Skeletal muscle cell (primary cell): ENCODE measurements at regions not wholly inside any gene's neighbourhood (a gene's known extent, or its start where the extent isn't known, plus 50 kb on each side); places are given as distances from the start of the nearest gene placed in this dataset.
A peak's percentile ranks its signal among the peaks of the same experiment; 100 is the strongest.

Experiments used
- DNase-seq: peaks from one replicate; pipeline ENCODE4 v3.0.0-alpha.2; 2010; ENCODE audit warnings: low read depth
- H3K4me3 ChIP-seq: 2 replicates; pipeline ENCODE4 v1.5.1; 2011; ENCODE audit warnings: low read depth, mild to moderate bottlenecking, control low read depth, low read length, moderate library complexity

DNA sequence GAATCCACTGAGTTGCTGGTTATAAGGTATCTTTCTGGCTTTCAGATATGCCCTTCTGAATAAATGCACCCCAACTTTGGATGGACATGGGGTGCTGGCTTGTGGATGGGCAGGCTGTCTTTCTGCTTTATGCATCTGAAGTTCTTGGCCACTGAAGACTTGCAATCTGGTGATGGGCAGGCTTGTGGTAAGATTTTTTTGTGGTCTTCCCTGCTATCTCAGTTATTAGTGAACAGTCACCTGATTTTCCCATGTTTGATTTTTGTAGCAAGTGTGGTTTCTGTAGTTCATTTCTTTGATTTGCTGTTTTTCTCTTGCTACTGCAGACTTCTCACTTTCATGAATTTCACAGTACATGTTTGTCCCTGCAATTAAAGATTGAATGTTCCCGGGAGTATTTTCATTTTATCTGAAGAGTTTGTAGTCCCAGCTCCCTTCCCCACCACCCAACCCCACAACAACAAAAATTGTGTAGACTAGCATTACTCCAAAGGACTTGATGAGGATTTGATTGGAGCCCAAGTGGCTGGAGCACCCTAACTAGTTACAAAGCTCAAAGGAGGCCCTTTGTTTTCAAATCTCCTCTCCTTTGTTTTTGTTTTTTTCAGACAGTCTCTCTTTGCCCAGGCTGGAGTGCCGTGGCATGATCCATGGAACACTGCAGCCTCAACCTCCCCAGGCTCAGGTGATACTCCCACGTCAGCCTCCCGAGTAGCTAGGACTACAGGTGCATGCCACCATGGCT, 63.6 kb upstream of the MGAT5 start:
- H3K4me3 ChIP-seq = no peak overlapping the region
- DNase-seq = no peak

DNA sequence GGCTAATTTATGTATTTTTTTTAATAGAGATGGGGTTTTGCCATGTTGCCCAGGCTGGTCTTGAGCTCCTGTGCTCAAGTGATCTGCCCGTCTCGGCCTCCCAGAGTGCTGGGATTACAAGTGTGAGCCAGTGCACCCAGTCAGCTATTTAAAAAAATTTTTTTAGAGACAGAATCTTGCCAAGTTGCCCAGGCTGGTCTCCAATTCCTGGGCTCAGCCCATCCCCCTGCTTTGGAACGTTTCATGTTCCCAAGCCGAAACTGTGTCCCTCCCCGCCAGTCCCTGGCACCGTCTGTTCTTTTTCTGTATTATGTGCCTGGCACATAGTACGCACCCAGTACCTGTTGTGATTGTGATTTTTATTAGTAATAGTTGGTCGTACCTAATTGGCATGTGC, 63.1 kb upstream of the MGAT5 start:
- H3K4me3 ChIP-seq = no peak overlapping the region
- DNase-seq = no peak

DNA sequence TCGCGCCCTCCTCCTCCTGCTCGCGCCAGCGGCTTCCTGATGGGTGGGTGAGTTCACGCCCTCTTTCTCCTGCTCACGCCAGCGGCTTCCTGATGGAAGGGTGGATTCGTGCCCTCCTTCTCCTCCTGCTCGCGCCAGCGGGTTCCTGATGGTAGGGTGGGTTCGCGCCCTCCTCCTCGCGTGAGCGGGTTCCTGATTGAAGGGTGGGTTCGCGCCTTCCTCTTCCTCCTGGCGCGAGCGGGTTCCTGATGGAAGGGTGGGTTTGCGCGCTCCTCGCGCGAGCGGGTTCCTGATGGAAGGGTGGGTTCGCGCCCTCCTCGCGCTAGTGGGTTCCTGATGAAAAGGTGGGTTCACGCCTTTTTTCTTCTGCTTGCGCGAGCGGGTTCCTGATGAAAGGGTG, 62.0 kb upstream of the MGAT5 start:
- no peak for DNase-seq
- H3K4me3 ChIP-seq = no peak overlapping the region

DNA sequence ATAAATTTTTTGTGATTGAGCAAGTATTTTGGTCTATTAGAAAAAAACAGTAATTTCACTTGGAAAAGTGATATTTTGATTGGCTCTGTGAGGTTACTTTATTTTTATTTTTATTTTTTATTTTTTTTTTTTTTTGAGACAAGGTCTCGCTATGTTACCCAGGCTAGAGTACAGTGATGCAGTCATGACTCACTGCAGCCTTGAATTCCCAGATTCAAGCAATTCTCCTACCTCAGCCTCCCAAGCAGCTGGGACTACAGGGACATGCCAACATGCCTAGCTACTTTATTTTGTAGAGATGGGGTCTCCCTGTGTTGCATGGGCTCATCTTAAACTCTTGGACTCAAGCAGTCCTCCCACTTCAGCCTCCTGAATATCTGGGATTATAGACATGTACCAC, 60.9 kb upstream of the MGAT5 start:
- H3K4me3 ChIP-seq = no peak overlapping the region
- peak; percentile 41 for DNase-seq

DNA sequence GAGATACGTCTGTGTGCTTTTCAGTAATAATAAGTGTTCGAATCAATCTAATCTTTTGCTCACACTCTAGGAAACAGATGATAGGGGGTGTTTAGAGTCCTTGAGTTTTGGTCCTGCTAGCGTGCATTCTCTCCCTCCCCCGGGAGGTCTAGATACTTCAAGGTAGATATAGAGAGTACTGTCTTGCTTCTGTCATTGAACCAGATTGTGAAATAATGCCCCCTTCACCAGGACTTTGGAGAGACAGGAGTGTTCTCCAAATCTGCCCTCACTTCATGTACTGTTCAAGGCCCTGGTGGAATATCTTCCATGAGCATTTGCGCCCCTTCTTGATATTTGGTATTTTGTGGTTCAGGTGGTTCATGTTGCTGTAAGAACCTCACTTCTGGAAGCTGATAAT, 59.4 kb upstream of the MGAT5 start:
- H3K4me3 ChIP-seq = no peak overlapping the region
- no peak for DNase-seq

DNA sequence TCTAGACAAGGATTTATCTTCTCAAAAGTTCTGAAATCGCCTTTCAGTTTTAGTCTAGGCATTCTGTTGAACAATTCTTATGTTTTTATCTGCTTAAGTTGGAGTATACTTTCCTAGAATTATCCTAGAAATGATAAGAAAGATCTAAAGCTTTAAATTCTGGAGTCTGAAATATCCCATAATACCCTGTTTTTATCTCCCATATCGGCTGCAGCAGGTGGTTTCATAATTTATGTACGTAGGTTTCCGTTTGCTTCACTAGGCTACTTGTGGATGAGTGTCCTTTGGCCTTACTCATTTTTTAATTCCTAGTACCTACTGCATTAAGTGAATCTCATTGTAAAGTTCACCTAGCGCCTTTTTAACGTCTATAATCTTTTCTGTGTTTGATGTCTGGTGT, 58.5 kb upstream of the MGAT5 start:
- no peak for DNase-seq
- H3K4me3 ChIP-seq = no peak overlapping the region

DNA sequence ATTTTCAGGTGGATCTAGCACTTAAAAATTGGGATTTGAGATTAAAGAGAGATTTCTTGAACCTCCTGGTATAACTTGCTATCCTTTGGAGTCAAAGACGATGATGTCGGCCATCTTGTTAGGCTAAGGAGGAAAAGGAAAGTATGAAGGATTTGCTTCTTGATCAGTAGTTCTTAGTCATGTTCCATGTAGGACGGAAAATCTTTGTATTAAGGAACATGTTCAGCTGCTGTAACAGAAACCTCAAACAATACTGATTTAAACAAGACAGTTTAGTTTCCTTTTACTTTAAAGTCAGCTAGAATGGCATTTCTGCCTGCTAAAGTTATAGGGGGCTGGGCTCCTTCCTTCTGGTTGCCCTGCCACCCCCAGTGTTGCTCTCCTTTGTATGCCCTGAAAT, 56.4 kb upstream of the MGAT5 start:
- DNase-seq = no peak
- no peak overlapping the region for H3K4me3 ChIP-seq

DNA sequence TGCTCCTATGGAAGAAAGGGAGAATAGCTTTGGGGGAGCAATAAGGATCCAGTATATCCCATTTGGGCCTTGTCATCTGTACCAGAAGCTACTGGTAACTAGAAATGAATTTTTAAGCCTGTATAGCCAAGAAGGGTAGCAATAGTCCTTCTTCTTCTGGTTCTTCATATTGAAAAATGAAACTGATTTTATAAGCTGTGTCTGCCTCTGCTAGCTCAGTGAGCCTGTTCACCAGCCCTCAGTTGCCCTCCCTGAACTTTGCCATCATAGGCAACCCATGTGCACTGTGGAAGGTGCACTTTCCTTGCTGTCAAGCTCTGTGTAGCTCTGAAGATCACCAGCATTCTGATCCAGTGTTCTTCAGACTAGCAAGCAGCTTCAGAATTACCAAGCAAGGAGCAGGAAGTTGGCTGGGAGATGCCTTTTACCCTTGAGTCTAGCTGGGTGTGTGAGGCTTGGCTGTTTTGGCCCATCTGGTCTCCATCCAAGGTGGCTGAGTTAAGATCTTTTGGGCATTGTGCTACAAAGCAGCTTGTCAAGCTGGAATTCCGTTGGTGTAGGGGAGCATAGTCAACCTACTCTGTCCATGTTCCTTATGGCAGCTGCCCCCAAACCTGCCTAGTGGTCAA, 55.8 kb upstream of the MGAT5 start:
- H3K4me3 ChIP-seq = no peak overlapping the region
- no peak for DNase-seq

DNA sequence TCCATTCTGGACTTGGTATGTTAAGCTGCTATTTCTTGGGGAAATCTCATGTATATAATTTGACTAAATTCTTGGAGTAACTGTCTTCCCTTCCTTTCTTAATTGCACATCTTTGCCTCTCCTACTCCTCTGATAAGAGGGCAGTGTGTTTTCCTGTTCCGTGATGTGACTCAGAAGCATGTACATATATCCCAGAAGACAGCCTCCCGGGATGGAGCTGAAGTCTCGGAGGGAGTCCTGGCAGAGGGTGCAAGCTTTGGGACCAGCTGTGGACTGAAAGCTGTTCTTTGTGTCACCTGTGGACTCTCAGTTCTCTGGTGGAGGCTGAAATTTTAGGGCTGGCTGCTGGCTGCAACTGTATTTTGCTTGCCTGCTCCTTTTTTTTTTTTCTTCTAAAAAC, 54.7 kb upstream of the MGAT5 start:
- no peak for DNase-seq

DNA sequence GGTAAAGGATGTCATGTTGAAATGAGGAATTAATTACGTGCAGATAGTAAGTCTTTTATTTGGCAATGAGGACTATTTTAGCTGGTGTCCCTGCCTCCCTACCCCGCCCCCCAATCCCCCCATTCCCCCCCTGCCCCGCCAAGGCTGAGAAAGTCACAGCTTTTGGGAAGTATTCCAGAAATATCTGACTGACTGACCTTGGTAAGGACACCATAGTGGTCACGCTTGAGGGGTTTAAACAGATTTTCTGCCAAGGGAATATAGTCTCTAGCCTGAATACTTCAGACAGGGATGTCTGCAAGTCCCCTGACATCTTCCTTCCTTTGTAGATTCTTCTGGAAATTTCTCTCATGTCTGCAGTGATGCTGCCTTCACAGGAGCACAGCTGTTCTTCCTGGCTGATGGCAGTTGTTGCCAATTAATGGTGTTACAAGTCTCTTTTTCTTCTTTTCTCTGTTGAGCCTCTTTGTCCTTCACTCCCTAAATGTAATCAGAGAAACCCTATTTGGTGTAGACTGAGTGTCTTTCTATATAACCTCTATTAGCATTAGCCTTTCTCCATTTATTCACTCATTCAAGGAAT, 53.7 kb upstream of the MGAT5 start:
- no peak overlapping the region for H3K4me3 ChIP-seq
- DNase-seq = no peak

More for the DNA sequence above, 54.7 kb upstream of the MGAT5 start:
- no peak overlapping the region for H3K4me3 ChIP-seq

DNA sequence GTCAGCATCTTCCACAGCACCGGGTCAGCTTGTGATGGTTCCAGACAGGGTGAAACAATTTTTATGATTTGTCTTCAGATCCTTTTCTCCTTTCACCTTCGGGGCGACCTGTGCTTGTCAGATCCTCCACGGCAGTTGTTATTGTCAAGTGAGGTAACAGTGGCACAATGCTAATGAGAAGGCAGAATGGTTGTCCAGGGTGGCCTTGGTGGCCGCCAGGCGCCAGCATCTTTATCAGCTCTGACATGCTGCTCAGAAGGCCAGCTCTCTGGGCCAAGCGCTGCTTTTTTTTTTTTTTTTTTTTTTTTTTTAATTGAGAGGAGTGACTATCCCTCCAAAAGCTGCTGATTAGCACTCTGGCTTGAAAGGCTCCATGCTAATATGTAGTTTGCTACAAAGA, 52.3 kb upstream of the MGAT5 start:
- DNase-seq = no peak
- no peak overlapping the region for H3K4me3 ChIP-seq

DNA sequence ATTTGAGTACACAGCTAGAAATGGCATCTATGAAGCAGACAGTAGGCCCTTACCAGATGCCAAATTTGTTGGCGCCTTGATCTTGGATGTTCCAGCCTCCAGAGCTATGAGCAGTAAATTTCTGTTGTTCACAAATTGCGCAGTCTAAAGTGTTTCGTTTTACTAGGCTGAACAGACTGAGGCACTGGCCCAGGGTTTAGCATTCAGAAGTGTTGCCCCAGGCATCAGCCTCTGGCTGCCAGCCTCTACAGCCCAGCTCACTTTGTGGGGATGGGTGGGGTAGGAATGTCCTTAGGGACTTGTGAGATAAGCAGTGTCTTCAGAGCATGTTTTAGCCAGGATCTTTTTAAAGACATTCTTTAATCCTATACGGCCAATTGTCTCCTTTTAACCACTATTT, 51.5 kb upstream of the MGAT5 start:
- no peak for DNase-seq
- H3K4me3 ChIP-seq = no peak overlapping the region

DNA sequence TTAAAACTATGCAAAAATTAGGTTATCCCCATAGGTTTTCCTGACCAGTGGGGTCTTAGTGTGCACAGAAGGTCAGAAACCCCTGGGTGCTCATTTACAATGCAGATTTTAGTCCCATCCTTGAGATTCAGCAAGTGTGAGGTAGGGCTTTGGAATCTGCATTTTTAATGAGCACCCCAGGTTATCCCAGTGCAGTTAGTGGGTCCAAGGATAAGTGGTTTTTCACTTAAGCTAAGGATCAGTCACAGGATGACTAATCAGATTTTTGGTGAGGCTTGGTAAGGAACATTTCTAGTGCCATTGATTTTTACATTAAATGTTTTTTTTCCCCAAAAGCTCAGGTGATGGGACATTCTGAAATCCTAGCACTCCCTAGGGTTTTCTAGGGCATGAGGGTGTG, 50.7 kb upstream of the MGAT5 start:
- no peak for DNase-seq
- no peak overlapping the region for H3K4me3 ChIP-seq
